ENCODE measurements at regions not wholly inside any gene's neighbourhood (a gene's known extent, or its start where the extent isn't known, plus 50 kb on each side); places are given as distances from the start of the nearest gene placed in this dataset.

GRCh38 chr1:4323309-4323708 is 331.1 kb upstream of the AJAP1 start:
- 86% methylated on average over 4 of the region's 4 CpGs for WGBS

GRCh38 chr1:4324525-4324924 is 329.9 kb upstream of the AJAP1 start:
- H3K36me3 ChIP-seq (ENCODE audit: insufficient read depth) = no peaks in the 10 kb centered on the region
- no peaks in the 10 kb centered on the region for H3K4me1 ChIP-seq (ENCODE audit: insufficient read depth)
- no peak overlapping the region for H3K4me3 ChIP-seq (ENCODE audit: low read depth, low read length)
- WGBS = 82% methylated on average over 9 of the region's 9 CpGs
- H3K27ac ChIP-seq (ENCODE audit: low read depth) = no peak overlapping the region
- DNase-seq (ENCODE audit: extremely low spot score) = no peak

More at GRCh38 chr1:4323309-4323708, 331.1 kb upstream of the AJAP1 start:
- Histone ChIP-seq H3K36me3 (ENCODE audit: insufficient read depth) (no peaks in the 10 kb centered on the region), H3K4me1 (ENCODE audit: insufficient read depth) (no peaks in the 10 kb centered on the region), H3K4me3 (ENCODE audit: low read depth, low read length) (no peak overlapping the region), H3K27ac (ENCODE audit: low read depth) (no peak overlapping the region)
- DNase-seq (ENCODE audit: extremely low spot score) = no peak

GRCh38 chr1:4327142-4327541 is 327.3 kb upstream of the AJAP1 start:
- no peak for DNase-seq (ENCODE audit: extremely low spot score)
- Histone ChIP-seq H3K4me1 (ENCODE audit: insufficient read depth) (no peaks in the 10 kb centered on the region), H3K4me3 (ENCODE audit: low read depth, low read length) (no peak overlapping the region), H3K27ac (ENCODE audit: low read depth) (no peak overlapping the region), H3K36me3 (ENCODE audit: insufficient read depth) (no peaks in the 10 kb centered on the region)
- WGBS = 68% methylated on average over 2 of the region's 2 CpGs

GRCh38 chr1:4328402-4329071 is 325.9 kb upstream of the AJAP1 start:
- Histone ChIP-seq H3K4me1 (ENCODE audit: insufficient read depth) (no peaks in the 10 kb centered on the region), H3K36me3 (ENCODE audit: insufficient read depth) (no peaks in the 10 kb centered on the region), H3K27ac (ENCODE audit: low read depth) (no peak overlapping the region), H3K4me3 (ENCODE audit: low read depth, low read length) (no peak overlapping the region)
- 78% methylated on average over 10 of the region's 10 CpGs for WGBS
- DNase-seq (ENCODE audit: extremely low spot score) = no peak

- no peak overlapping the region for H3K4me3 ChIP-seq (ENCODE audit: low read depth, low read length)
Observed at GRCh38 chr1:4330805-4331766, 323.3 kb upstream of the AJAP1 start.

GRCh38 chr1:4331767-4332163 is 322.6 kb upstream of the AJAP1 start:
- no peak overlapping the region for H3K27ac ChIP-seq (ENCODE audit: low read depth)
- no peaks in the 10 kb centered on the region for H3K36me3 ChIP-seq (ENCODE audit: insufficient read depth)
- H3K4me1 ChIP-seq (ENCODE audit: insufficient read depth) = no peaks in the 10 kb centered on the region
- H3K4me3 ChIP-seq (ENCODE audit: low read depth, low read length) = no peak overlapping the region
- no peak for DNase-seq (ENCODE audit: extremely low spot score)
- 93% methylated on average over 20 of the region's 20 CpGs for WGBS

More at GRCh38 chr1:4330805-4331766, 323.3 kb upstream of the AJAP1 start:
- no peak for DNase-seq (ENCODE audit: extremely low spot score)
- no peak overlapping the region for H3K27ac ChIP-seq (ENCODE audit: low read depth)
- no peaks in the 10 kb centered on the region for H3K4me1 ChIP-seq (ENCODE audit: insufficient read depth)
- 79% methylated on average over 23 of the region's 23 CpGs for WGBS
- no peaks in the 10 kb centered on the region for H3K36me3 ChIP-seq (ENCODE audit: insufficient read depth)

GRCh38 chr1:4336507-4336906 is 317.9 kb upstream of the AJAP1 start:
- no peak overlapping the region for H3K27ac ChIP-seq (ENCODE audit: low read depth)
- no peak for DNase-seq (ENCODE audit: extremely low spot score)
- H3K36me3 ChIP-seq (ENCODE audit: insufficient read depth) = no peaks in the 10 kb centered on the region
- no peaks in the 10 kb centered on the region for H3K4me1 ChIP-seq (ENCODE audit: insufficient read depth)
- no peak overlapping the region for H3K4me3 ChIP-seq (ENCODE audit: low read depth, low read length)
- 96% methylated on average over 3 of the region's 3 CpGs for WGBS

- no peaks in the 10 kb centered on the region for H3K36me3 ChIP-seq (ENCODE audit: insufficient read depth)
- no peak overlapping the region for H3K27ac ChIP-seq (ENCODE audit: low read depth)
- WGBS = 81% methylated on average over 8 of the region's 8 CpGs
- H3K4me1 ChIP-seq (ENCODE audit: insufficient read depth) = no peaks in the 10 kb centered on the region
- DNase-seq (ENCODE audit: extremely low spot score) = no peak
- no peak overlapping the region for H3K4me3 ChIP-seq (ENCODE audit: low read depth, low read length)
Observed at GRCh38 chr1:4341421-4341820, 313.0 kb upstream of the AJAP1 start.

- no peak overlapping the region for H3K4me3 ChIP-seq (ENCODE audit: low read depth, low read length)
- 73% methylated on average over 18 of the region's 18 CpGs for WGBS
- H3K4me1 ChIP-seq (ENCODE audit: insufficient read depth) = no peaks in the 10 kb centered on the region
- DNase-seq (ENCODE audit: extremely low spot score) = no peak
- no peaks in the 10 kb centered on the region for H3K36me3 ChIP-seq (ENCODE audit: insufficient read depth)
- H3K27ac ChIP-seq (ENCODE audit: low read depth) = no peak overlapping the region
Observed at GRCh38 chr1:4344065-4344732, 310.2 kb upstream of the AJAP1 start.

GRCh38 chr1:4345094-4345493 is 309.3 kb upstream of the AJAP1 start:
- no peak overlapping the region for H3K27ac ChIP-seq (ENCODE audit: low read depth)
- DNase-seq (ENCODE audit: extremely low spot score) = no peak
- H3K36me3 ChIP-seq (ENCODE audit: insufficient read depth) = no peaks in the 10 kb centered on the region
- WGBS = 82% methylated on average over 14 of the region's 14 CpGs
- H3K4me3 ChIP-seq (ENCODE audit: low read depth, low read length) = no peak overlapping the region
- no peaks in the 10 kb centered on the region for H3K4me1 ChIP-seq (ENCODE audit: insufficient read depth)

GRCh38 chr1:4346131-4346530 is 308.3 kb upstream of the AJAP1 start:
- no peaks in the 10 kb centered on the region for H3K4me1 ChIP-seq (ENCODE audit: insufficient read depth)
- WGBS = 56% methylated on average over 4 of the region's 4 CpGs
- H3K27ac ChIP-seq (ENCODE audit: low read depth) = no peak overlapping the region
- H3K4me3 ChIP-seq (ENCODE audit: low read depth, low read length) = no peak overlapping the region
- DNase-seq (ENCODE audit: extremely low spot score) = no peak
- H3K36me3 ChIP-seq (ENCODE audit: insufficient read depth) = no peaks in the 10 kb centered on the region

- H3K27ac ChIP-seq (ENCODE audit: low read depth) = no peak overlapping the region
- H3K36me3 ChIP-seq (ENCODE audit: insufficient read depth) = no peaks in the 10 kb centered on the region
- DNase-seq (ENCODE audit: extremely low spot score) = no peak
- H3K4me3 ChIP-seq (ENCODE audit: low read depth, low read length) = no peak overlapping the region
- WGBS = 90% methylated on average over 6 of the region's 6 CpGs
- no peaks in the 10 kb centered on the region for H3K4me1 ChIP-seq (ENCODE audit: insufficient read depth)
Observed at GRCh38 chr1:4351453-4351852, 303.0 kb upstream of the AJAP1 start.

- Histone ChIP-seq H3K4me3 (ENCODE audit: low read depth, low read length) (no peak overlapping the region), H3K36me3 (ENCODE audit: insufficient read depth) (no peaks in the 10 kb centered on the region), H3K4me1 (ENCODE audit: insufficient read depth) (no peaks in the 10 kb centered on the region), H3K27ac (ENCODE audit: low read depth) (no peak overlapping the region)
- 79% methylated on average over 13 of the region's 13 CpGs for WGBS
- no peak for DNase-seq (ENCODE audit: extremely low spot score)
Observed at GRCh38 chr1:4353090-4353856, 301.1 kb upstream of the AJAP1 start.

Measured in urinary bladder (tissue), 3 donors.